ENCODE measurements at regions not wholly inside any gene's neighbourhood (a gene's known extent, or its start where the extent isn't known, plus 50 kb on each side); places are given as distances from the start of the nearest gene placed in this dataset.

DNA sequence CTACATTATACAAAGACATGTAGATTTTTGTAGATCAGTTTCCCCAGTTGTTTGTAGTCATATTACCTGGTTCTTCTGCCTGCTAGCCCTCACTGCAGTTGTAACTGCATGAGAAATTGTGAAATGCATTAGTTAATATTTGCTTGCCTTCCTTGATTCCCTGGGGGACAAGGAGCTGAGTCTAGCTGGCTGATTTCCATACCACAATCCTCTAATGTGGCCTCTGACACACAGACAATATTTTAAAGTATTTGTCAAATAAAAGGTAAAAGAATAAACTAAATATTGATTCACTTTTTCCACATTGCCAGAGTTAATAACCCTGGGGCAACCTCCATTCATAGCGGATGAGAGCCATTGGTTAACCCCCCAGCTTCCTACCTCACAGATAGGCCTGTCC, 128.8 kb upstream of the TMEM132C start:
- TF ChIP-seq, protein P1, sequence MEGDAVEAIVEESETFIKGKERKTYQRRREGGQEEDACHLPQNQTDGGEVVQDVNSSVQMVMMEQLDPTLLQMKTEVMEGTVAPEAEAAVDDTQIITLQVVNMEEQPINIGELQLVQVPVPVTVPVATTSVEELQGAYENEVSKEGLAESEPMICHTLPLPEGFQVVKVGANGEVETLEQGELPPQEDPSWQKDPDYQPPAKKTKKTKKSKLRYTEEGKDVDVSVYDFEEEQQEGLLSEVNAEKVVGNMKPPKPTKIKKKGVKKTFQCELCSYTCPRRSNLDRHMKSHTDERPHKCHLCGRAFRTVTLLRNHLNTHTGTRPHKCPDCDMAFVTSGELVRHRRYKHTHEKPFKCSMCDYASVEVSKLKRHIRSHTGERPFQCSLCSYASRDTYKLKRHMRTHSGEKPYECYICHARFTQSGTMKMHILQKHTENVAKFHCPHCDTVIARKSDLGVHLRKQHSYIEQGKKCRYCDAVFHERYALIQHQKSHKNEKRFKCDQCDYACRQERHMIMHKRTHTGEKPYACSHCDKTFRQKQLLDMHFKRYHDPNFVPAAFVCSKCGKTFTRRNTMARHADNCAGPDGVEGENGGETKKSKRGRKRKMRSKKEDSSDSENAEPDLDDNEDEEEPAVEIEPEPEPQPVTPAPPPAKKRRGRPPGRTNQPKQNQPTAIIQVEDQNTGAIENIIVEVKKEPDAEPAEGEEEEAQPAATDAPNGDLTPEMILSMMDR (IDR thresholded peaks at IDR 0.05; ENCODE audit: borderline replicate concordance, insufficient read depth, low read depth, low read length), result no peak
- no peak overlapping the region for H3K4me3 ChIP-seq (ENCODE audit: low read depth, low read length)

DNA sequence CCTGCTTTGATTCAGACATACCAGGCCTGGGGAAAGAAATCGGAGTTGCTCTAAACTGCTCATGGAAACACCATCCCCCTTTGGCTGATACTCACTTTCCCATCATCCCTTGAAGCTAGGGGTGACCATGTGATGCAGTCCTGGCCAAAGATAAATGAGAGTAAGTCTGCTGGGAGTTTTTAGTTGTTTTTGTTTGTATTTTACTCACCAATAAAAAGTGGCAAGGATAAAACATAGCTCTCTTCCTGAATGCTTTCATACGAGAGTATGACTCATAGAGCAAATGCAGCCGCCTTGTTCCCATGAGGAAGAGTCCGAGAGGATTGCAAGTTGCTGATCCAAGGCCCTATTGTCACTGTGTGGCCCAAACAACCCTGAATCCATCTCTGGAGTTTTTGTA, 126.4 kb upstream of the TMEM132C start:
- TF ChIP-seq, protein P1 (IDR thresholded peaks at IDR 0.05; ENCODE audit: borderline replicate concordance, insufficient read depth, low read depth, low read length), result no peak
- H3K4me3 ChIP-seq (ENCODE audit: low read depth, low read length), result no peak overlapping the region

DNA sequence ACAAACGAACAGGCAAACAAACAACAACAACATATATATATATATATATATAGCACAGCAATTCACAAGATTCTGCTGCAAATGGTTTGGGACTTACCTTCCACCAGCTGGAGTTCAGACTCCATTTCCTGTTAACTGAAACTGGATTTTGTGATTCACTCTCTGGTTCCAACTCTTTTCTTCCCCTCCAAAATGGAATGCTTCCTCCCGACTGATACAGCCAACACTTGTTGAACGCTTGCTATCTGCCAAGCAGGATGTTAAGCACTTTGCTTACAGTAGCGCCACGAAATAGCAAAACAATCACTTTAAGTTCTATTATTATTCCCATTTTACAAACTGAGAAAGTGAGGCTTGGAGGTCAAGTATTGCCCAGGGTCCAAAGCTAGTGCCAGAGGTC, 116.0 kb upstream of the TMEM132C start:
- TF ChIP-seq, protein P1 (IDR thresholded peaks at IDR 0.05; ENCODE audit: borderline replicate concordance, insufficient read depth, low read depth, low read length), result no peak
- H3K4me3 ChIP-seq (ENCODE audit: low read depth, low read length), result no peak overlapping the region

DNA sequence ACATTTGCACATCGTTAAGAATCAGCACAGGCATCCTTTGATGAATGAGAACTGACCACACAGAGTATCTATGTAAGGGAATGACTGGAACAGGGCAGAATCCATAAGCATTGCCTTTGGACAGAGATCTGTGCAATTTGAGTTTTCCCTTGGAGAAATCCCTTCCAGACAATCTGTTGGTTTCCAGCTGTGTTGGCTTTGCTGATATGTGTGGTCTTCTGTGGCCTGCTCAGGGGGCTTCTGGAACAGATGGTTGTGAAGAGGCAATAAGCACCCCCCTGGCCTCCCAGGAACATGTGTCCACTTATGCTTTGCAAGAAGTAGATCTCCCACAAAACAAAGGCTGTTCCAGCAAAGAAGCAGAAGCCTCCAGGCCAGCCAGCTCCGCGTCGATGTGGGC, 111.4 kb upstream of the TMEM132C start:
- H3K4me3 ChIP-seq (ENCODE audit: low read depth, low read length), result no peak overlapping the region
- TF ChIP-seq, protein P1 (IDR thresholded peaks at IDR 0.05; ENCODE audit: borderline replicate concordance, insufficient read depth, low read depth, low read length), result no peak

DNA sequence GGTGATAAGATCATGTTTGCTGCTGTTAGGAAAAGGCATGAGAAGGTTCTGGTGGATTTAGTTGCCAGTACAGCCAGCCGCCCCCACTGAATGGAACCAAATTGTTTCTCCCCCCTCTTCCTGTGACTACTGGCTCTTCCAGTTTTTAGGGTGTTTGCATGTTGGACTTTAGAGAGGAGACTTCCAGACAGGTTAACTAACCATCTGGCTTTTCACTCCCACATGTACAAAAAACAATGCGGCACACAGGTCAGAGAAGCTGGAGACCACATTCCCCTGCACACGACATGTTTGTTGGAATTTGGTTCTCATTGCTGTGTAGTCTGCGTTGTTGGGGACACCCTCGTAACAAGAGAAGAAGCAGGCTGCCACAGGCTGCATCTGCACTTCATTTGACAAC, 103.9 kb upstream of the TMEM132C start:
- TF ChIP-seq, protein P1 (IDR thresholded peaks at IDR 0.05; ENCODE audit: borderline replicate concordance, insufficient read depth, low read depth, low read length), result no peak
- no peak overlapping the region for H3K4me3 ChIP-seq (ENCODE audit: low read depth, low read length)

DNA sequence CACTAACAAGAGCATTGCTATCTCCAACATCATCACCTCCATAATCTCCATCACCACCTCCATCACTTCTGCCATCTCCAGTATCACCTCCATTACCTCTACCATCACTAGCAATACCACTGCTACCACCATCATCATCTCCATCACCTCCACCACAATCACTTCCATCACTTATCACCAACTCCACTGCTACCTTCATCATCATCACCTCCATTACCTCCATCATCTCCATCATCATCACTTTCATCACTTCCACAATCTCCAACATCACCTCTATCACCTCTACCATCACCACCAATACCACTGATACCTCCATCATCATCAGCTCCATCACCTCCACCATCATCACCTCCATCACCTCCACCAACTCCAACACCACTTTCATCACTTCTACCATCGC, 102.4 kb upstream of the TMEM132C start:
- no peak overlapping the region for H3K4me3 ChIP-seq (ENCODE audit: low read depth, low read length)
- TF ChIP-seq, protein P1 (IDR thresholded peaks at IDR 0.05; ENCODE audit: borderline replicate concordance, insufficient read depth, low read depth, low read length), result no peak

DNA sequence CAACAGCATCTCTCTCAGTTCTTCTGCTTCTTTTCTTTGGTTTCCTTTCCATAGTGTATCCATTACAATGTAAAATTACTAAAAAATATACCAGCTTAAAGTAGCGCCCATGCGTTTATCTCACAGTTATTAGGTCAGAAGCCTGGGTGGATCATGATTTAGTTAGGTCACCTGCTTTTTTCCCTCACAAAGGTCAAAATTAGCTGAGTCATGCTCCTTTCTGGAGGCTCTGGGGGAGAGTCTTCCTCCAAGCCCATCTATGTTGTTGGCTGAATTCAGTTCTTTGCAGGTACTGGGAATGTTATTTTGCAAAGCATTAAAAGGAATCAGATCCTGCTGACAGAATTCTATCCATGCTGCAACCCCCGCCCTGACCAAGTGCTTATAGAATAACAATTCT, 101.6 kb upstream of the TMEM132C start:
- no peak overlapping the region for H3K4me3 ChIP-seq (ENCODE audit: low read depth, low read length)
- TF ChIP-seq, protein P1 (IDR thresholded peaks at IDR 0.05; ENCODE audit: borderline replicate concordance, insufficient read depth, low read depth, low read length), result no peak

Measured in GM12875 (cell line).